ENCODE measurements at regions not wholly inside any gene's neighbourhood (a gene's known extent, or its start where the extent isn't known, plus 50 kb on each side); places are given as distances from the start of the nearest gene placed in this dataset.

DNA sequence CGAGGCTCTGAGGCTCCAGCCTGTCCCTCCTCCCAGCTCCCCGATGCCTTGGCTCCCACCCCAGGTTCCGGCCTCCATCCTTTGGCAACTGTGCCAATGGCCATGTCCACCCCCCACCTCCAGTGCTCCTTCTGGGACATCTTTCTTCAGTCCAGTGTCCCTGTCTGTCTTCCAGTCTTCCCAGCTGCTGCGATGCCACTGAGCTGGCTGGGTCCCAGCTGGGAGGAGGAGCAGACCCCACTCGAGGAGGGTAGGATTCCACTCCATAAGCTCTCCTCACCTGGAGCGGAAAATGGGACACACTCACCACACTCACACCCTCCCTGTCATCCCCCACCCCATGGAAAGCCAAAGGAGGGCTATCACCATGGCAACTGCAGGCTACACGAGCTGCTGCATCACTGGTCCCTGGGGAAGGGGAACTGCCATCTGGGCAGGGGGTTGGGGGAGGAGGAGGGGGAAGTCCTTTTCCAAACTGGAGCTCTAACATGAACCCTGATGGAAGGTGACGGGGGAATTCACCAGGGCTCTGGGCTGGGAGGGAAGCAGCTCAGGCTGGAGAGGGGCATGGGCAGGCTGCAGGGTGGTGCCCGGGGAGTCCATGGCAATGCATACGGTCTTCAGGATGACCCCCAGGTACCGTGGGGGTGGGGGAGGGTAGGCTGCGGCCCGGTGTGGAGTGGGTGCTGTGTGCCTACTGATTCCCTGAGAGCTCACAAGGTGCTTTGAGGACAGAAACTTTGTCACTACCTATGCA, 94.3 kb downstream of the LRRC74A start:
- no peak overlapping the region for H3K4me3 Mint-ChIP-seq
- peaks cover 38% of the 10 kb centered on the region for H3K27me3 Mint-ChIP-seq (ENCODE audit: insufficient read depth, low read depth, poor library complexity)
- peaks cover 82% of the 10 kb centered on the region for H3K4me1 Mint-ChIP-seq
- TF ChIP-seq, protein P1, sequence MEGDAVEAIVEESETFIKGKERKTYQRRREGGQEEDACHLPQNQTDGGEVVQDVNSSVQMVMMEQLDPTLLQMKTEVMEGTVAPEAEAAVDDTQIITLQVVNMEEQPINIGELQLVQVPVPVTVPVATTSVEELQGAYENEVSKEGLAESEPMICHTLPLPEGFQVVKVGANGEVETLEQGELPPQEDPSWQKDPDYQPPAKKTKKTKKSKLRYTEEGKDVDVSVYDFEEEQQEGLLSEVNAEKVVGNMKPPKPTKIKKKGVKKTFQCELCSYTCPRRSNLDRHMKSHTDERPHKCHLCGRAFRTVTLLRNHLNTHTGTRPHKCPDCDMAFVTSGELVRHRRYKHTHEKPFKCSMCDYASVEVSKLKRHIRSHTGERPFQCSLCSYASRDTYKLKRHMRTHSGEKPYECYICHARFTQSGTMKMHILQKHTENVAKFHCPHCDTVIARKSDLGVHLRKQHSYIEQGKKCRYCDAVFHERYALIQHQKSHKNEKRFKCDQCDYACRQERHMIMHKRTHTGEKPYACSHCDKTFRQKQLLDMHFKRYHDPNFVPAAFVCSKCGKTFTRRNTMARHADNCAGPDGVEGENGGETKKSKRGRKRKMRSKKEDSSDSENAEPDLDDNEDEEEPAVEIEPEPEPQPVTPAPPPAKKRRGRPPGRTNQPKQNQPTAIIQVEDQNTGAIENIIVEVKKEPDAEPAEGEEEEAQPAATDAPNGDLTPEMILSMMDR (conservative IDR thresholded peaks at IDR 0.05; ENCODE audit: low read depth in 2 of 2) = no peak
- TF ChIP-seq, protein P2, sequence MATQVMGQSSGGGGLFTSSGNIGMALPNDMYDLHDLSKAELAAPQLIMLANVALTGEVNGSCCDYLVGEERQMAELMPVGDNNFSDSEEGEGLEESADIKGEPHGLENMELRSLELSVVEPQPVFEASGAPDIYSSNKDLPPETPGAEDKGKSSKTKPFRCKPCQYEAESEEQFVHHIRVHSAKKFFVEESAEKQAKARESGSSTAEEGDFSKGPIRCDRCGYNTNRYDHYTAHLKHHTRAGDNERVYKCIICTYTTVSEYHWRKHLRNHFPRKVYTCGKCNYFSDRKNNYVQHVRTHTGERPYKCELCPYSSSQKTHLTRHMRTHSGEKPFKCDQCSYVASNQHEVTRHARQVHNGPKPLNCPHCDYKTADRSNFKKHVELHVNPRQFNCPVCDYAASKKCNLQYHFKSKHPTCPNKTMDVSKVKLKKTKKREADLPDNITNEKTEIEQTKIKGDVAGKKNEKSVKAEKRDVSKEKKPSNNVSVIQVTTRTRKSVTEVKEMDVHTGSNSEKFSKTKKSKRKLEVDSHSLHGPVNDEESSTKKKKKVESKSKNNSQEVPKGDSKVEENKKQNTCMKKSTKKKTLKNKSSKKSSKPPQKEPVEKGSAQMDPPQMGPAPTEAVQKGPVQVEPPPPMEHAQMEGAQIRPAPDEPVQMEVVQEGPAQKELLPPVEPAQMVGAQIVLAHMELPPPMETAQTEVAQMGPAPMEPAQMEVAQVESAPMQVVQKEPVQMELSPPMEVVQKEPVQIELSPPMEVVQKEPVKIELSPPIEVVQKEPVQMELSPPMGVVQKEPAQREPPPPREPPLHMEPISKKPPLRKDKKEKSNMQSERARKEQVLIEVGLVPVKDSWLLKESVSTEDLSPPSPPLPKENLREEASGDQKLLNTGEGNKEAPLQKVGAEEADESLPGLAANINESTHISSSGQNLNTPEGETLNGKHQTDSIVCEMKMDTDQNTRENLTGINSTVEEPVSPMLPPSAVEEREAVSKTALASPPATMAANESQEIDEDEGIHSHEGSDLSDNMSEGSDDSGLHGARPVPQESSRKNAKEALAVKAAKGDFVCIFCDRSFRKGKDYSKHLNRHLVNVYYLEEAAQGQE (IDR thresholded peaks at IDR 0.05; ENCODE audit: unreplicated experiment) = no peak
- TF ChIP-seq EZH2phosphoT487 (IDR thresholded peaks at IDR 0.05; ENCODE audit: unreplicated experiment) (no peak), ZNF114 (CRISPR knock-in tag; IDR thresholded peaks at IDR 0.05) (no peak), ZNF331 (CRISPR knock-in tag; IDR thresholded peaks at IDR 0.05; ENCODE audit: low read depth) (no peak), POLR2AphosphoS5 (IDR thresholded peaks at IDR 0.05; ENCODE audit: low read depth) (no peak), EZH2 (IDR thresholded peaks at IDR 0.05; ENCODE audit: low read depth, unreplicated experiment) (no peak), ZNF462 (CRISPR knock-in tag; IDR thresholded peaks at IDR 0.05) (no peak), STAT1 (IDR thresholded peaks at IDR 0.05; ENCODE audit: unreplicated experiment) (no peak), CREB1 (CRISPR knock-in tag; IDR thresholded peaks at IDR 0.05; ENCODE audit: low read depth) (no peak), NANOG (IDR thresholded peaks at IDR 0.05; ENCODE audit: borderline replicate concordance) (no peak), JUNB (IDR thresholded peaks at IDR 0.05; ENCODE audit: unreplicated experiment) (no peak)
- TF ChIP-seq, protein P3, sequence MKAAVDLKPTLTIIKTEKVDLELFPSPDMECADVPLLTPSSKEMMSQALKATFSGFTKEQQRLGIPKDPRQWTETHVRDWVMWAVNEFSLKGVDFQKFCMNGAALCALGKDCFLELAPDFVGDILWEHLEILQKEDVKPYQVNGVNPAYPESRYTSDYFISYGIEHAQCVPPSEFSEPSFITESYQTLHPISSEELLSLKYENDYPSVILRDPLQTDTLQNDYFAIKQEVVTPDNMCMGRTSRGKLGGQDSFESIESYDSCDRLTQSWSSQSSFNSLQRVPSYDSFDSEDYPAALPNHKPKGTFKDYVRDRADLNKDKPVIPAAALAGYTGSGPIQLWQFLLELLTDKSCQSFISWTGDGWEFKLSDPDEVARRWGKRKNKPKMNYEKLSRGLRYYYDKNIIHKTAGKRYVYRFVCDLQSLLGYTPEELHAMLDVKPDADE (IDR thresholded peaks at IDR 0.05) = no peak
- Histone ChIP-seq H2AFZ (no peak overlapping the region), H4K20me1 (replicated peaks; ENCODE audit: insufficient read depth) (no peaks in the 10 kb centered on the region), H3F3A (replicated peaks; ENCODE audit: low read depth) (peaks cover 24% of the 10 kb centered on the region), H3K4me3 (0 out of 2 replicates have a peak overlapping the region, but pooled peaks have one; percentile 14), H3K27ac (ENCODE audit: low read depth) (no peak overlapping the region), H3K79me2 (replicated peaks; ENCODE audit: insufficient read depth) (no peaks in the 10 kb centered on the region), H3K4me2 (peak overlapping the region; percentile 57), H3K9me2 (ENCODE audit: insufficient read depth) (no peaks in the 10 kb centered on the region), H3K36me3 (ENCODE audit: insufficient read depth) (no peaks in the 10 kb centered on the region), H3K4me1 (ENCODE audit: insufficient read depth) (peaks cover 69% of the 10 kb centered on the region), H3K27me3 (ENCODE audit: insufficient read depth) (no peaks in the 10 kb centered on the region)
- ATAC-seq = no peak
- H3K9me3 Mint-ChIP-seq = no peaks in the 10 kb centered on the region; the same call in 2 of the 3 replicates
- peak overlapping the region; percentile 15 for H3K27ac Mint-ChIP-seq
- no peaks in the 10 kb centered on the region for H3K36me3 Mint-ChIP-seq (ENCODE audit: low read depth)
- DNase-seq (ENCODE audit: low spot score) = peak; percentile 75
